GM23338 (cell line): ENCODE measurements at regions not wholly inside any gene's neighbourhood (a gene's known extent, or its start where the extent isn't known, plus 50 kb on each side); places are given as distances from the start of the nearest gene placed in this dataset.

Experiments used
- CTCF ChIP-seq, 2 experiments: fragments of 200-600 bp in 1 of 2; sonication (generic) in 1 of 2; conservative IDR thresholded peaks; 2 replicates each; pipeline versions ENCODE4 v1.5.1 to v1.6.1; 2016 to 2017; ENCODE audit warnings: antibody characterized with exemption in 2 of 2, low read depth in 2 of 2, mild to moderate bottlenecking in 2 of 2, moderate library complexity in 1 of 2
- EZH2 ChIP-seq: fragments of 200-600 bp; sonication (generic); IDR thresholded peaks from one replicate; pipeline ENCODE4 v1.8.0; 2017; ENCODE audit warnings: antibody characterized with exemption, mild to moderate bottlenecking, low read depth; ENCODE audit not compliant: unreplicated experiment
- EZH2phosphoT487 ChIP-seq: fragments of 200-600 bp; sonication (generic); IDR thresholded peaks from one replicate; pipeline ENCODE4 v1.8.1; 2018; ENCODE audit warnings: antibody characterized with exemption; ENCODE audit not compliant: unreplicated experiment
- JUNB ChIP-seq: IDR thresholded peaks from one replicate; pipeline ENCODE4 v1.6.1; 2016; ENCODE audit warnings: antibody characterized with exemption; ENCODE audit not compliant: unreplicated experiment
- POLR2AphosphoS5 ChIP-seq: IDR thresholded peaks from 2 replicates; pipeline ENCODE4 v1.6.1; 2016; ENCODE audit warnings: antibody characterized with exemption, low read depth
- REST ChIP-seq: IDR thresholded peaks from one replicate; pipeline ENCODE4 v1.6.1; 2018; ENCODE audit warnings: antibody characterized with exemption; ENCODE audit not compliant: unreplicated experiment

GRCh38 chr2:8065191-8065590 is 616.7 kb upstream of the ID2 start:
- TF ChIP-seq CTCF (conservative IDR thresholded peaks at IDR 0.05; ENCODE audit: low read depth in 2 of 2): no peak
- TF ChIP-seq EZH2: no peak
- no peak for TF ChIP-seq POLR2AphosphoS5
- TF ChIP-seq EZH2phosphoT487: no peak
- no peak for TF ChIP-seq JUNB
- no peak for TF ChIP-seq REST
